HEK293T (cell line): ENCODE measurements at regions not wholly inside any gene's neighbourhood (a gene's known extent, or its start where the extent isn't known, plus 50 kb on each side); places are given as distances from the start of the nearest gene placed in this dataset.

Source experiments
- CTCF ChIA-PET: fragments of 350-600 bp; formaldehyde crosslinking; extraction: SDS; loops from one replicate; lab custom pipeline; 2021; ENCODE audit warnings: antibody characterized with exemption, inconsistent platforms; lab: Yijun Ruan, JAX
- POLR2A ChIA-PET: fragments of 350-600 bp; formaldehyde crosslinking; extraction: SDS; loops from one replicate; lab custom pipeline; 2020; ENCODE audit warnings: antibody characterized with exemption, inconsistent platforms; lab: Yijun Ruan, JAX
- DNase-seq: peaks from one replicate; pipeline ENCODE4 v3.0.0; 2012; ENCODE audit warnings: mixed read lengths; ENCODE audit errors: extremely low spot score
- ARNT ChIP-seq: fragments of 450-650 bp; IDR thresholded peaks from 2 replicates; pipeline ENCODE4 v1.6.1; 2017; ENCODE audit warnings: mild to moderate bottlenecking
- BHLHE40 ChIP-seq: fragments of 450-650 bp; IDR thresholded peaks from 2 replicates; pipeline ENCODE4 v1.6.1; 2016; ENCODE audit warnings: mild to moderate bottlenecking, moderate library complexity, borderline replicate concordance
- CTBP1 ChIP-seq: fragments of 450-650 bp; IDR thresholded peaks from 2 replicates; pipeline ENCODE4 v1.6.1; 2016; ENCODE audit warnings: borderline replicate concordance
- ELF4 ChIP-seq: fragments of 450-650 bp; IDR thresholded peaks from 2 replicates; pipeline ENCODE4 v1.6.1; 2017; ENCODE audit warnings: antibody characterized with exemption
- FOXA1 ChIP-seq: fragments of 450-650 bp; IDR thresholded peaks from 2 replicates; pipeline ENCODE4 v1.6.1; 2016; ENCODE audit warnings: mild to moderate bottlenecking
- FOXK2 ChIP-seq: fragments of 450-650 bp; IDR thresholded peaks from 2 replicates; pipeline ENCODE4 v1.6.1; 2016; ENCODE audit warnings: mild to moderate bottlenecking
- FOXM1 ChIP-seq: fragments of 450-650 bp; IDR thresholded peaks from 2 replicates; pipeline ENCODE4 v1.6.1; 2017; ENCODE audit warnings: mild to moderate bottlenecking, borderline replicate concordance
- HDGF ChIP-seq: fragments of 450-650 bp; IDR thresholded peaks from 2 replicates; pipeline ENCODE4 v1.6.1; 2017; ENCODE audit warnings: antibody characterized with exemption, borderline replicate concordance
- L3MBTL2 ChIP-seq: fragments of 450-650 bp; conservative IDR thresholded peaks from 2 replicates; pipeline ENCODE4 v1.6.1; 2016; ENCODE audit warnings: mild to moderate bottlenecking
- LEF1 ChIP-seq: fragments of 450-650 bp; IDR thresholded peaks from 2 replicates; pipeline ENCODE4 v1.6.1; 2017; ENCODE audit warnings: mild to moderate bottlenecking, borderline replicate concordance
- NFRKB ChIP-seq: fragments of 450-650 bp; IDR thresholded peaks from 2 replicates; pipeline ENCODE4 v1.6.1; 2016; ENCODE audit warnings: mild to moderate bottlenecking, moderate library complexity
- PKNOX1 ChIP-seq: fragments of 450-650 bp; IDR thresholded peaks from 2 replicates; pipeline ENCODE4 v1.6.1; 2016
- SP1 ChIP-seq: fragments of 450-650 bp; IDR thresholded peaks from 2 replicates; pipeline ENCODE4 v1.6.1; 2017
- SUZ12 ChIP-seq: fragments of 450-650 bp; IDR thresholded peaks from 2 replicates; pipeline ENCODE4 v1.6.1; 2016; ENCODE audit warnings: mild to moderate bottlenecking
- TARDBP ChIP-seq: fragments of 450-650 bp; IDR thresholded peaks from 2 replicates; pipeline ENCODE4 v1.6.1; 2016
- ZNF384 ChIP-seq: fragments of 450-650 bp; IDR thresholded peaks from 2 replicates; pipeline ENCODE4 v1.6.1; 2016

DNA sequence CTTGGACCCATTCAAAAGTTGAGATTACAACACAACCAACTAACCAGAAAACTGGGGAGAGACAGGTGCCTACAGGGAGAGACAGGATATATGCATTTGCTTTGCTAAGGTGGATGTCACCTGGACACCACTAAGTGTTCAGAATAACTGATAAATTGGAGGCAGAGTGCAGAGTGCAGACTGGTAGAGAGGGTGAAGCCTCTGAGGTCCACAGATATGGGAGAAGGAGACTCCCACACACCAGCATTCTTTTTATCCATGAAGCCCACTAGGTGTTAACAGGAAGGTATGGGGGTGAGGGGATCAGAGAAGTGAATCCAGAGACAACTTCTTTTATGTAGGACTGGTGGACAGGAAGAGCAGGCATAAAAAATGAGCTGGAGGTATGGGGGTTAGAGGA, 1310.0 kb upstream of the ZEB2 start:
- DNase-seq = no peak
- ChIA-PET CTCF (no interaction called here), POLR2A (no interaction called here)
- TF ChIP-seq ARNT = no peak
- no peak for TF ChIP-seq PKNOX1
- no peak for TF ChIP-seq L3MBTL2
- no peak for TF ChIP-seq TARDBP
- no peak for TF ChIP-seq ZNF384
- no peak for TF ChIP-seq FOXA1
- no peak for TF ChIP-seq FOXK2
- TF ChIP-seq FOXM1 = no peak

DNA sequence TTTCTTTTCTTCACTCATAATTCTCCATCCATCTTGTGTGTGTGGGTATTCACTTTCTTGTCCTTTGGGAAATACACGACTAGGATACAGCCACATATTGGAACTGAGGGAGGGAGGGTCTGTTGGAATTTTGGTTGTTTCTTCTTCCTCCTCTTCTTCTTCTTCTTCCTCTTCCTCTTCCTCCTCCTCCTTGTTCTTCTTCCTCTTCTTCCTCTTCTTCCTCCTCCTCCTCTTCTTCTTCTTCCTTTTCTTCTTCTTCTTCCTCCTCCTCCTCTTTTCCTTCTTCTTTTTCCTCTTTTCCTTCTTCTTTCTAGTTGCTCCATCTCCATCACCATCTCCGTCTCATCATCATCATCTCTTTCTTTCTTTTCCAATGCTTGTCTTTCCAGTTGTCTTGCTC, 1307.3 kb upstream of the ZEB2 start:
- TF ChIP-seq CTBP1 = no peak
- TF ChIP-seq PKNOX1 = no peak
- TF ChIP-seq L3MBTL2 = no peak
- TF ChIP-seq ARNT = no peak
- TF ChIP-seq BHLHE40 = no peak
- TF ChIP-seq NFRKB = no peak
- no peak for TF ChIP-seq SUZ12
- no peak for TF ChIP-seq LEF1
- no peak for TF ChIP-seq FOXA1
- no peak for TF ChIP-seq ZNF384
- no peak for TF ChIP-seq TARDBP
- no peak for TF ChIP-seq HDGF
- no peak for TF ChIP-seq FOXM1
- no peak for TF ChIP-seq ELF4
- TF ChIP-seq SP1 = no peak
- TF ChIP-seq FOXK2 = no peak
- ChIA-PET CTCF (no interaction called here), POLR2A (no interaction called here)
- DNase-seq = no peak

GRCh38 chr2:145824384-145824783, 1304.5 kb upstream of the ZEB2 start:
- POLR2A ChIA-PET = no interaction called here
- TF ChIP-seq L3MBTL2 = no peak
- no peak for TF ChIP-seq HDGF
- no peak for TF ChIP-seq FOXK2
- no peak for TF ChIP-seq TARDBP
- no peak for TF ChIP-seq PKNOX1
- TF ChIP-seq SUZ12 = no peak
- no peak for TF ChIP-seq ZNF384
- TF ChIP-seq FOXM1 = no peak
- no peak for TF ChIP-seq LEF1
- TF ChIP-seq ARNT = no peak
- no peak for TF ChIP-seq BHLHE40
- TF ChIP-seq CTBP1 = no peak
- TF ChIP-seq FOXA1 = no peak
- TF ChIP-seq NFRKB = no peak
- no peak for TF ChIP-seq SP1
- TF ChIP-seq ELF4 = no peak
- DNase-seq = no peak
- CTCF ChIA-PET = no interaction called here

GRCh38 chr2:145822892-145823534, 1303.1 kb upstream of the ZEB2 start:
- ChIA-PET CTCF (no interaction called here), POLR2A (no interaction called here)
- TF ChIP-seq BHLHE40 = no peak
- no peak for TF ChIP-seq CTBP1
- TF ChIP-seq HDGF = no peak
- no peak for TF ChIP-seq TARDBP
- TF ChIP-seq FOXA1 = no peak
- TF ChIP-seq FOXK2 = no peak
- TF ChIP-seq SUZ12 = no peak
- TF ChIP-seq LEF1 = no peak
- no peak for DNase-seq

DNA sequence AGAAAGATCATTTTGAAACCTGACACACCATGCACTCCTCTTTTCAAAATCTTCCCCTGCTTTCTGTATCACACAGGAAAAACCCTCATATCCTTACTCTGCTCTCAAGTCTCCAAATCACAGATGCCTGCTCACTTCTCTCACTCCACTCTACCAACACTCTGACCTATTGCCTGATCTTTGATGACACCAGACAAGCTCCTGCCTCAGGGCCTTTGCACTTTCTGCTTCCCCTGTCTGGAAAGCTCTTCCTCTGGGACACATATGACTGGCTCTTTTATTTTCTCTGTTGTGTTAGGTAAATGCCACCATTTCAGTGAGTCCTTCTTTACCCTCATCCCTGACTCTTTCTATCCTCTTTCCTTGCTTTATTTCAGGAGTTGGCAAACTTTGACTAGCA, 1300.7 kb upstream of the ZEB2 start:
- POLR2A ChIA-PET = no interaction called here
- CTCF ChIA-PET = no interaction called here
- TF ChIP-seq TARDBP (no peak), FOXA1 (no peak), FOXK2 (no peak), ZNF384 (no peak), FOXM1 (no peak), LEF1 (no peak), ARNT (no peak), SUZ12 (no peak), NFRKB (no peak)

DNA sequence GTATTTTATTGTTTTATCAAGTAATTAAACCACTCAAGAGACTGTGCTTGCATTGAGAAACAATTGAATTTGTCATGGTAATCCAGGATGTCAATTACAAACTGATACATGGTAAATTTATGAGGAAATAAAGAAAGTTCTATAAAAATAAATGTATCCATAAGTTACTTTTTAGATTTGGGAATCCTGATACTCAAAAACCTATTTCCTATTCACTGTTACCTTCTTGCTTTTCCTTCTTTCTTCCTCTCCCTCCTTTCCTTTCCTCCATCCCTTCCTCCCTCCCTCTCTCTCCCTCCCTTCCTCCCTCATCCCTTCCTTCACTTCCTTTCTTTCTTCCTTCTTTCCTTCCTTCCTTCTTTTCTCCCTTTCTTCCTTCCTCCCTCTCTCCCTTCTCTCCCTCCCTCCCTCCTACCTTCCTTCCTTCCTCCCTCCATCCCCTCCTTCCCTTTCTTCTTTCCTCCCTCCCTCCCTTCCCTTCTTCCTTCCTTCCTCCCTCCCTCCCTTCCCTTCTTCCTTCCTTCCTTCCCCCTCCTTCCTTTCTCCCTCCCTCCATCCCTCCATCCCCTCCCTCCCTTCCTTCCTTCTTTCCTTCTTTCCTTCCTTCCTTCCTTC, 1299.1 kb upstream of the ZEB2 start:
- DNase-seq = no peak
- TF ChIP-seq FOXA1 = no peak
- no peak for TF ChIP-seq FOXM1
- no peak for TF ChIP-seq BHLHE40
- no peak for TF ChIP-seq L3MBTL2
- no peak for TF ChIP-seq HDGF
- no peak for TF ChIP-seq CTBP1
- TF ChIP-seq NFRKB = no peak
- no peak for TF ChIP-seq SP1
- TF ChIP-seq TARDBP = no peak
- no peak for TF ChIP-seq ELF4
- TF ChIP-seq PKNOX1 = no peak
- CTCF ChIA-PET = no interaction called here
- POLR2A ChIA-PET = no interaction called here

More for the DNA sequence above, 1300.7 kb upstream of the ZEB2 start:
- no peak for DNase-seq
